ENCODE measurements at regions not wholly inside any gene's neighbourhood (a gene's known extent, or its start where the extent isn't known, plus 50 kb on each side); places are given as distances from the start of the nearest gene placed in this dataset.

DNA sequence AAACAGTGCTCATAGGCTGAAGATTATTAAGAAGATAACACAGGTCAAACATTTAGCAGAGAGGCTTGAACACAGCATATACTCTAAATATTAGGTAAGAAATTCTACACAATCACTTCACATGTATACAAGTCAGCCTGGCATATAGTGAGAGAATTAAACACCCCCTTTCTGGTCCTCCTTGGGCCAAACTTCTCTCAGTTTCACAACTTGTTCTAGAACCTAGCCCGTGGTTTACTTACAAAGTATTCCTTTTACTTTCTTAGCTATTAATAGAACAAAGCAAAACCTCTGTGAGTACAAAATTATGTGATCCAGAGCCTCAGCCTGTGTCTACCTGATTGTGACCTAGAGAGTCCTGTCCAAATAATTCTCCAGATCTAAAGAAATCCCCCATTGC is 562.8 kb downstream of the TNS1 start:
- TF ChIP-seq, protein P1, sequence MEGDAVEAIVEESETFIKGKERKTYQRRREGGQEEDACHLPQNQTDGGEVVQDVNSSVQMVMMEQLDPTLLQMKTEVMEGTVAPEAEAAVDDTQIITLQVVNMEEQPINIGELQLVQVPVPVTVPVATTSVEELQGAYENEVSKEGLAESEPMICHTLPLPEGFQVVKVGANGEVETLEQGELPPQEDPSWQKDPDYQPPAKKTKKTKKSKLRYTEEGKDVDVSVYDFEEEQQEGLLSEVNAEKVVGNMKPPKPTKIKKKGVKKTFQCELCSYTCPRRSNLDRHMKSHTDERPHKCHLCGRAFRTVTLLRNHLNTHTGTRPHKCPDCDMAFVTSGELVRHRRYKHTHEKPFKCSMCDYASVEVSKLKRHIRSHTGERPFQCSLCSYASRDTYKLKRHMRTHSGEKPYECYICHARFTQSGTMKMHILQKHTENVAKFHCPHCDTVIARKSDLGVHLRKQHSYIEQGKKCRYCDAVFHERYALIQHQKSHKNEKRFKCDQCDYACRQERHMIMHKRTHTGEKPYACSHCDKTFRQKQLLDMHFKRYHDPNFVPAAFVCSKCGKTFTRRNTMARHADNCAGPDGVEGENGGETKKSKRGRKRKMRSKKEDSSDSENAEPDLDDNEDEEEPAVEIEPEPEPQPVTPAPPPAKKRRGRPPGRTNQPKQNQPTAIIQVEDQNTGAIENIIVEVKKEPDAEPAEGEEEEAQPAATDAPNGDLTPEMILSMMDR (IDR thresholded peaks at IDR 0.05): no peak
- TF ChIP-seq POLR2A (IDR thresholded peaks at IDR 0.05) (no peak), POLR2AphosphoS5 (IDR thresholded peaks at IDR 0.05) (no peak)

Data from prostate gland (tissue), 2 donors.